ENCODE measurements at regions not wholly inside any gene's neighbourhood (a gene's known extent, or its start where the extent isn't known, plus 50 kb on each side); places are given as distances from the start of the nearest gene placed in this dataset.

GRCh38 chr2:186036862-186037449 lies 298.4 kb downstream of the FSIP2 start:
- no peak overlapping the region for H3K27ac Mint-ChIP-seq
- no peaks in the 10 kb centered on the region for H3K4me1 Mint-ChIP-seq (ENCODE audit: low read depth)
- H3K4me3 Mint-ChIP-seq = no peak overlapping the region
- H3K27me3 Mint-ChIP-seq (ENCODE audit: insufficient read depth) = no peaks in the 10 kb centered on the region
- DNase-seq = no peak
- TF ChIP-seq CTCF (IDR thresholded peaks at IDR 0.05) = no peak
- H3K36me3 Mint-ChIP-seq (ENCODE audit: low read depth) = no peaks in the 10 kb centered on the region
- peaks cover 6% of the 10 kb centered on the region for H3K9me3 Mint-ChIP-seq

- Mint-ChIP-seq H3K36me3 (ENCODE audit: low read depth) (no peaks in the 10 kb centered on the region), H3K4me1 (ENCODE audit: low read depth) (no peaks in the 10 kb centered on the region), H3K27me3 (ENCODE audit: insufficient read depth) (no peaks in the 10 kb centered on the region), H3K27ac (no peak overlapping the region), H3K9me3 (peaks cover 24% of the 10 kb centered on the region), H3K4me3 (no peak overlapping the region)
- DNase-seq = no peak
- no peak for TF ChIP-seq CTCF (IDR thresholded peaks at IDR 0.05)
Observed at GRCh38 chr2:186042207-186043028, 303.8 kb downstream of the FSIP2 start.

- Mint-ChIP-seq H3K4me3 (no peak overlapping the region), H3K27me3 (ENCODE audit: insufficient read depth) (no peaks in the 10 kb centered on the region), H3K27ac (no peak overlapping the region), H3K9me3 (peaks cover 30% of the 10 kb centered on the region), H3K36me3 (ENCODE audit: low read depth) (no peaks in the 10 kb centered on the region), H3K4me1 (ENCODE audit: low read depth) (no peaks in the 10 kb centered on the region)
- DNase-seq = no peak
- TF ChIP-seq CTCF (IDR thresholded peaks at IDR 0.05) = no peak
Observed at GRCh38 chr2:186044761-186045160, 306.2 kb downstream of the FSIP2 start.

GRCh38 chr2:186052930-186053329 lies 314.3 kb downstream of the FSIP2 start:
- Mint-ChIP-seq H3K27ac (no peak overlapping the region), H3K4me3 (no peak overlapping the region), H3K9me3 (peaks cover 8% of the 10 kb centered on the region; the same call in 1 of the 2 replicates), H3K27me3 (ENCODE audit: insufficient read depth) (no peaks in the 10 kb centered on the region; the same call in 1 of the 2 replicates), H3K4me1 (ENCODE audit: low read depth) (no peaks in the 10 kb centered on the region), H3K36me3 (ENCODE audit: low read depth) (no peaks in the 10 kb centered on the region)
- no peak for DNase-seq
- TF ChIP-seq CTCF (IDR thresholded peaks at IDR 0.05) = no peak

GRCh38 chr2:186058614-186059013 lies 320.0 kb downstream of the FSIP2 start:
- Mint-ChIP-seq H3K4me1 (ENCODE audit: low read depth) (no peaks in the 10 kb centered on the region), H3K27ac (no peak overlapping the region), H3K36me3 (ENCODE audit: low read depth) (no peaks in the 10 kb centered on the region), H3K4me3 (no peak overlapping the region), H3K9me3 (peaks cover 10% of the 10 kb centered on the region), H3K27me3 (ENCODE audit: insufficient read depth) (no peaks in the 10 kb centered on the region; the same call in 1 of the 2 replicates)
- no peak for TF ChIP-seq CTCF (IDR thresholded peaks at IDR 0.05)
- no peak for DNase-seq
